IPS-15b (cell line): ENCODE measurements at regions not wholly inside any gene's neighbourhood (a gene's known extent, or its start where the extent isn't known, plus 50 kb on each side); places are given as distances from the start of the nearest gene placed in this dataset.

Experiments
- H3K27me3 ChIP-seq: one replicate; pipeline ENCODE4 v1.6.1; 2013; ENCODE audit warnings: low read length; ENCODE audit not compliant: control insufficient read depth, insufficient read depth
- H3K36me3 ChIP-seq: one replicate; pipeline ENCODE4 v1.6.1; 2013; ENCODE audit warnings: low read length; ENCODE audit not compliant: control insufficient read depth, insufficient read depth
- H3K4me1 ChIP-seq: one replicate; pipeline ENCODE4 v1.6.1; 2013; ENCODE audit warnings: mild to moderate bottlenecking, low read length; ENCODE audit not compliant: control insufficient read depth, insufficient read depth
- H3K4me3 ChIP-seq: one replicate; pipeline ENCODE4 v1.5.1; 2013; ENCODE audit warnings: low read depth, low read length
- H3K9ac ChIP-seq: one replicate; pipeline ENCODE4 v1.6.1; 2013; ENCODE audit warnings: low read depth, mild to moderate bottlenecking, low read length
- H3K9me3 ChIP-seq: one replicate; pipeline ENCODE4 v1.6.1; 2013; ENCODE audit warnings: mild to moderate bottlenecking, low read length; ENCODE audit not compliant: control insufficient read depth, insufficient read depth

DNA sequence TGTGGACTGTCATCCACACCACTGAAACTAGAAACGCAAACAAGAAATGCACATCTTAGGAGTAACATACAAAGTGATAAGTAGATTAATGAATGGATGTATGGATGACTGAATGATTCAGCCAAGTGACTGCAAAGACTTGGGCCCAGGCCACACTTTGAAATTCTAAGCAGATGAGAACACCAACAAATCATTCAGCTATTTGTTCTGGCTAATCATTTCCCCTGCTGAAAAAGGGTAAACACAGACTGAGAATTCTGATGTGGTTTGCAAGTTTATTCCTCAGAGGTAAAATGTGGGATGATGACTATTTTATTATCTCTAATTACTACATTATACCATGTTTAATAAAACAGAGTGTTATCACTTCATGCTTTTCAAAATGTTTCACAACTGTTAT lies 163.2 kb upstream of the ADAMTS16 start:
- Histone ChIP-seq H3K4me3 (no peak overlapping the region), H3K9me3 (no peaks in the 10 kb centered on the region), H3K4me1 (no peaks in the 10 kb centered on the region), H3K9ac (no peak overlapping the region), H3K36me3 (no peaks in the 10 kb centered on the region), H3K27me3 (no peaks in the 10 kb centered on the region)

DNA sequence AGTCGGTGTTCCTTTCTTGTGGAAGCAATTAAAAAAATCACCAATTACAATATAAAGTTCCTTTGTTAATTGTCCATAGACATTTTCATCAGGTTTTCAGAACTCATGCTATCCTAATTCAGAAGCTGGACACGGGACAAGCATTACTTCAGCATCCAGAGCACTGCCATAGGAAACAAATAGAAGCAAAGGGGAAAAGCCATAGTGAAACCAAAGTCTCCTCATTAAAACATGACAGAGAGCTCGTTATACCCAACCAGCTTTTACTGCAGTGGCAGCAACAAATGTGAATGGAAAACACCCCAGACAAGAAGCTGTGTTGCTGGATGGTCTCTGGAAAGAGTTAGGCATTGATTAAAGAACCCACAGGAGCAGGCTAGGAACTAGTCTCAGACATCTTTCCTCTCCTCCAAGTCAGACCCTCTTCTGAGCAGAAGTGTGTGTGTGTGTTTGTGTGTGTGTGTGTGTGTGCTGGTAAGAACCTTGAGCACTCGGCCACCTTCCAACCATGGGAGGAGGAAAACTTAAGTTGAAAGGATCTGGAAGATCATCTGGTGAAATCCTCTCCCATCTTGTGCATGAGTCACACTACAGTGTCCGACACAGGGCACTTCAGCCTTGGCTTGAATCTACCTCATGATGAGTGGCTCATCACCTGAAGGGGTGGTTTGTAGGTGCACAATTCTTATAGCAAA lies 162.6 kb upstream of the ADAMTS16 start:
- Histone ChIP-seq H3K27me3 (no peaks in the 10 kb centered on the region), H3K9me3 (no peaks in the 10 kb centered on the region), H3K4me3 (no peak overlapping the region), H3K36me3 (no peaks in the 10 kb centered on the region), H3K4me1 (no peaks in the 10 kb centered on the region), H3K9ac (no peak overlapping the region)

DNA sequence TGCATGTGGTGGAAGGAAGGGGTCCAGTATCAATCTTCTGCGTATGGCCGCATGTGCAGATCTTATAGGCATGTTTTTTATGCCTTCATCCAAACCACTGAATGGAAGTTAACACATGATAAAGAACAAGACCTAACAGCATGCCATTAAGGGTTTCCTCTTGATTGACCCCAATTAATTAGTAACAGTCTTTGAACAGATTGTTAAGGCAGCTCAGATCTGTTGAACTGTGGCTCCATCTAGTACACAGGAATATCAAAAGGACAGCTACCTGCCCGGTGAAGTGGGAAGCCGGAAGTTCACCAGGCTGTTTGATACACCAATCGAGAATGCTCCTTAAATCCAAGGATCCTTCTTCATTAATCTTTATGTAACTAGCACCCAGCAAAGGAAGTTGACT lies 159.9 kb upstream of the ADAMTS16 start:
- Histone ChIP-seq H3K9me3 (no peaks in the 10 kb centered on the region), H3K4me1 (no peaks in the 10 kb centered on the region), H3K36me3 (no peaks in the 10 kb centered on the region), H3K27me3 (no peaks in the 10 kb centered on the region), H3K9ac (no peak overlapping the region), H3K4me3 (no peak overlapping the region)

DNA sequence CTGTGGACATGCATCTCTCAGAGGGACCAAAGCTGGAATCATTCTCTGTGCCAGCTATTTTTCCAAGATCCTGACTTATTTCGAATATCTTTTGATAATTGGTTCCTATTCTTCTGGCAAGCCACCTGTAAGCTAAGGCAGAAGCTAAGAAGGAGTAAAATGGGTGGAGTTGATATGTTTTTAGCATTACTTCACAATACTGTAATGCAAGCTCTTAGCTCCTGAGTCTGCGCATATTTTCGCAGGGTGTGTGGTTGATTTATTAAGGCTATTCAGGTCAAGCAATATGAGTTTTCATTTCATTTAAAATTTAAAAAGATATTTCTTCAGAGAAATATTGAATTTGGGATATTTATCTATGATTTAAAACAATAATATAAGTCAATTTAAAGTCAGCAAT lies 158.5 kb upstream of the ADAMTS16 start:
- Histone ChIP-seq H3K4me3 (no peak overlapping the region), H3K27me3 (no peaks in the 10 kb centered on the region)

DNA sequence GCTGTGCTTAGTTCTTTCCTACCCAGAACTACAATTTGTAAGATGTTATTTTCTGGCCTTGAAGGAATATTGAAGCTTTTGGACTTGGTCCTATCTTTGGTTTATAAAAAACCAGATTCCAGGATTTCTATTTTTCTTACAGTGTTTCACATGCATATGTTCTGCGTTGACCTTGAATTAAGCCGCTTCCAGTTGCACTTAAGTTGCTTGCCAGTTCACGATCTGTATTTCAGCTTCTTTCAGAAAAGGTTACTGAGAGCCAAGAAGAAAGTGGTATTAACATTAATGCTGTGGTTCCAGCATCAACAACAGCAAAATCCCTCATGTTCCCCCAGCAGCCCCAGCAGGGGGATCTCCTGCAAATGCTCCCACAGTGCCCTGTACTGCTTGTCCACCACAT lies 156.4 kb upstream of the ADAMTS16 start:
- no peaks in the 10 kb centered on the region for H3K27me3 ChIP-seq
- H3K4me3 ChIP-seq: no peak overlapping the region
- H3K9me3 ChIP-seq: no peaks in the 10 kb centered on the region

More for the DNA sequence above, 158.5 kb upstream of the ADAMTS16 start:
- Histone ChIP-seq H3K9me3 (no peaks in the 10 kb centered on the region), H3K4me1 (no peaks in the 10 kb centered on the region), H3K9ac (no peak overlapping the region), H3K36me3 (no peaks in the 10 kb centered on the region)

DNA sequence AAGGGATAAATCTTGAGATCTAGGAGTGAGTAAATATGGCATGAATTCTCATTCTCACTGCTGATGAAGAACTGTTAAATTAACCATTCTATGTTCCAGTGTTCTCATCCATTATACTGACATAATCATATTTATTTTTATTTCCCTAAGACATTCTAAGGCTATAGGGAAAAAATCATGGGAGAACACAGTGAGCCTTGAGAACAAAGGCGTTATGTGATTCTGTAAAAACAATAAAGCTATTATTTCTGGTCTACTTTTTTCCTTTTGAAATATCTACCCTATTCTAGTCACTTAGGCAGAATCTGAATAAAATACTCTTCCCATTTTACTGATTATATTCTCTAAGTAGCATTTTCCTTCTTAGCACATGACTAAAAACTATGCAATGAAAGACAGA lies 155.7 kb upstream of the ADAMTS16 start:
- H3K27me3 ChIP-seq: no peaks in the 10 kb centered on the region
- no peaks in the 10 kb centered on the region for H3K4me1 ChIP-seq
- H3K9ac ChIP-seq: no peak overlapping the region
- H3K9me3 ChIP-seq: no peaks in the 10 kb centered on the region
- H3K4me3 ChIP-seq: no peak overlapping the region
- no peaks in the 10 kb centered on the region for H3K36me3 ChIP-seq

More for the DNA sequence above, 156.4 kb upstream of the ADAMTS16 start:
- Histone ChIP-seq H3K9ac (no peak overlapping the region), H3K4me1 (no peaks in the 10 kb centered on the region), H3K36me3 (no peaks in the 10 kb centered on the region)

DNA sequence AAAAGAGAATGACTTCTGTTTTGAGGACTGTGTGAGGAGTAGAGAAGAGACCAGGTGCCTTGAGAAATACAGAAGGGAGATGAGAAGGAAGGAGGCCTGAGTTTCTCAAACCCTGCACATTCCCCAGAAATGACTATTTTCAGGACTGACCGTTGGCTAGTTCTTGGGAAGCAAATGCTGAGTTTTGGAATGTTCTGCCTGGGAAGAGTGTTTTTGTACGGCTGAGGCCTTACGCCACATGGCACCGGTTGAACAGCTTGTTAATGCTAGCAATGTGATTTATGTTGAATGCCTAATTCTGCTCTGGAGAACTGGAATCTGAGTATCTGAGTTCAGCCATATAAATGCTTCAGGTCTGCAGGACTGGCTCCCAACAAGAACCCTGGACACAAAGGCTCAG lies 152.7 kb upstream of the ADAMTS16 start:
- Histone ChIP-seq H3K9me3 (no peaks in the 10 kb centered on the region), H3K9ac (no peak overlapping the region), H3K4me3 (no peak overlapping the region), H3K36me3 (no peaks in the 10 kb centered on the region), H3K27me3 (no peaks in the 10 kb centered on the region), H3K4me1 (no peaks in the 10 kb centered on the region)

DNA sequence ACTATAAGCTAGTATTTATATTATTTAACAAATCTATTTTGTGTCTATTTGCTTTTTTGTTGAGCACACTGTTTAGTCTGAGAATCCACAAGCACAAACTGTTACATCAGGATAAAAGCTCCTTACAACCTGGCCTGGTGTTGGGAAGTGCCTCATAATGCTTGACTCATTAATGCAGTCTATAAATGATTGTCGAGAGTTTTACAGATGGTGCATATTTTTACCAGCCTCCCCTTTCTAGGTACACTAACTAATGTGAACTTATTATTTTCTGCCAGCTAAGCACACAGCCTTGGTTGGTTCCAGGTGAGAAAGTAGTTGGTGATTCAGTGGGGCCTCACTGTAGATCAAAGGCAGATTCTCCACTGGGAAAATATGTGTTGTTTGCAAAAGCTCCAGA lies 151.0 kb upstream of the ADAMTS16 start:
- Histone ChIP-seq H3K36me3 (no peaks in the 10 kb centered on the region), H3K4me1 (no peaks in the 10 kb centered on the region), H3K4me3 (no peak overlapping the region), H3K27me3 (no peaks in the 10 kb centered on the region), H3K9me3 (no peaks in the 10 kb centered on the region), H3K9ac (no peak overlapping the region)

DNA sequence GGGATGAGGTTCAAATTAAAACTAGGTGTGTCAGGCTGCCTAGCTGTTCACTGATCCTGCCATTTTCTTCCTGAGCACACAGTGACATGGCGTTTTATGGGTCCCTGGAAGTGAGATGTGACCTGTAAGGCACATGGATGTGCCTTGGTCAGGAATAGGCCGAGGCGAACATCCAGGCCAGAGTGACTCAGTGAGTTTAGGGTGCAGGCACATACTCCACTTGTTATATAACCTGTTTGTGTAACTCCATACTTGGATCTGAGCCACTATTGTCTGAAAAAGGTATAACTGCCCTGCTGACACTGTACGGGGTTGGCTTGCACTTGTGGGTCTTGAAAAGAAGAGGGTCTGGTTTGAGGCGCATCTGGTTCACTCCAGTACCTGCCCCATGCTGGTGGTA lies 150.1 kb upstream of the ADAMTS16 start:
- H3K4me1 ChIP-seq: no peaks in the 10 kb centered on the region
- no peaks in the 10 kb centered on the region for H3K9me3 ChIP-seq
- H3K27me3 ChIP-seq: no peaks in the 10 kb centered on the region
- no peak overlapping the region for H3K9ac ChIP-seq
- no peaks in the 10 kb centered on the region for H3K36me3 ChIP-seq
- H3K4me3 ChIP-seq: no peak overlapping the region

DNA sequence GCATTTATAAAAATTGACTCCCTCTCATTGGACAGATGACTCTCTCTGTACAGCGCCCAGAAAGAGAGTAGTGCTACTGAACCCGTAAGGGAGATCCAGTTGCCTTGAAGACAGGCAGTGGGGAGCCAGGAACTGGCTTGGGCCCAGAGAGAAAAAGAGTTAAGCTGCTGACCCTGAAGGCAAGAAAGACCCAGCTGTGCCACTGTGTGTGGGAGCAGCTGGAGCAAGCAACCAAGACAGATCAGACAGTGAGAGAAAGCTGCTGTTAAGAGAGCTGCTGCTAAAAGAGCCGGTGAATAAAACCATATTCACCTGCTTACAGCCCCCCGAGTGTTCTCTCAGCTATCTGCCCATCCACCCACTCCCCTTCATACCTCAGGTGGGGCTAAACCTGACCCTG lies 149.7 kb upstream of the ADAMTS16 start:
- H3K9ac ChIP-seq: no peak overlapping the region
- H3K27me3 ChIP-seq: no peaks in the 10 kb centered on the region
- no peaks in the 10 kb centered on the region for H3K4me1 ChIP-seq
- no peaks in the 10 kb centered on the region for H3K36me3 ChIP-seq
- no peak overlapping the region for H3K4me3 ChIP-seq
- H3K9me3 ChIP-seq: no peaks in the 10 kb centered on the region

DNA sequence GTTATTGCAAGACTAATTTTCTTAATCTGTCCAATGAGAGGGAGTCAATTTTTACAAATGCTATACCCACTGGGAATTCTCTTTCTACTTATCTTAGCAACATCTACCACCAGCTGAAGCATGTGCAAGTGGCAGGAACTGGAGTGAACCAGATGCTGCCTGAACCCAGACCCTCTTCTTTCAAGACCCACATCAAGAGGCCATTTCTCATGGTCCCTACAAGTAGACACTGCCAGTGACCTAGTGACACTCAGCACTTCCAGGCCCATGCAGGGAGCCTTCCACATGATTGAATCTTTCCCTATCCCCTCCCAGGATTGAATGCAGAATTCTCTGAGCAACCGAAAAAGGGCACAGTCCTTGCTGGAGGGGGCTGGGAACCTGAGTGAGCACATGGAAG lies 148.2 kb upstream of the ADAMTS16 start:
- Histone ChIP-seq H3K36me3 (no peaks in the 10 kb centered on the region), H3K27me3 (no peaks in the 10 kb centered on the region), H3K9ac (no peak overlapping the region), H3K9me3 (no peaks in the 10 kb centered on the region), H3K4me1 (no peaks in the 10 kb centered on the region), H3K4me3 (no peak overlapping the region)

DNA sequence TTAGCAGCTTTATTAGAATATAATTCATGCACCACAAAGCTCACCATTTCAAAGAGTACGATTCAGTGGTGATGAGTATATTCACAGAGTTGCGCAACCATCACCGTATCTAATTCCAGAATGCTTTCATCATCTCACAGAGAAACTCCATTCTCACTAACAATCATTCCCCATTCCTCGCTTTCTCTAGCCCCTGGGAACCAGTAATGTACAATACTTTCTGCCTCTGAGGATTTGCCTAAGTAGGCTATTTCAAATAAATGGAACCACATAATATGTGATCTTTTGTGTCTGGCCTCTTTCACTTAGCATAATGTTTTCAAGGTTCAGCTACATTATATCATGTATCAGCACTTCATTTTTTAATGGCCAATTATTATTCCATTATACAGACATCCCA lies 145.1 kb upstream of the ADAMTS16 start:
- Histone ChIP-seq H3K4me3 (no peak overlapping the region), H3K4me1 (no peaks in the 10 kb centered on the region), H3K27me3 (no peaks in the 10 kb centered on the region), H3K9ac (no peak overlapping the region), H3K9me3 (no peaks in the 10 kb centered on the region), H3K36me3 (no peaks in the 10 kb centered on the region)
